HG03439 (cell line): ENCODE measurements at regions not wholly inside any gene's neighbourhood (a gene's known extent, or its start where the extent isn't known, plus 50 kb on each side); places are given as distances from the start of the nearest gene placed in this dataset.
"Not testable (repeated sequence)": the region's sequence is repeated elsewhere in the genome, so short reads cannot be mapped to it uniquely, and the experiment has no call there.

Experiments
- ATAC-seq: cut with Tn5 transposase; IDR thresholded peaks from one replicate; pipeline ENCODE4 v1.9.1; 2021; ENCODE audit warnings: mild to moderate bottlenecking, moderate library complexity; ENCODE audit not compliant: unreplicated experiment

DNA sequence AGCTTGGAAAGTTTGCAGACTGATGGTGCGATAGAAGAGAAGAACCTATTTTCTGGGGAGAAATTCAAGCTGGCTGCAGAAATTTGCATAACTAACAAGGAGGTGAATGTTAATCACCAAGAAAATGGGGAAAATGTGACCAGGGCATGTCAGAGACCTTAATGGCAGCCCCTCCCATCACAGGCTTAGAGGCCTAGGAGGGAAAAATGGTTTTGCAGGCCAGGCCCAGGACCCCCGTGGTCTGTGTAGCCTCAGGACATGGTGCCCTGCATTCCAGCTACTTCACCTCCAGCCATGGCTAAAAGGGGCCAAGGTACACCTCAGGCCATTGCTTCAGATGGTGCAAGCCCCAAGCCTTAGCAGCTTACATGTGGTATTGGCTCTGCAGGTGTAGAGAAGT lies 207.1 kb upstream of the CXorf66 start:
- ATAC-seq: no peak

DNA sequence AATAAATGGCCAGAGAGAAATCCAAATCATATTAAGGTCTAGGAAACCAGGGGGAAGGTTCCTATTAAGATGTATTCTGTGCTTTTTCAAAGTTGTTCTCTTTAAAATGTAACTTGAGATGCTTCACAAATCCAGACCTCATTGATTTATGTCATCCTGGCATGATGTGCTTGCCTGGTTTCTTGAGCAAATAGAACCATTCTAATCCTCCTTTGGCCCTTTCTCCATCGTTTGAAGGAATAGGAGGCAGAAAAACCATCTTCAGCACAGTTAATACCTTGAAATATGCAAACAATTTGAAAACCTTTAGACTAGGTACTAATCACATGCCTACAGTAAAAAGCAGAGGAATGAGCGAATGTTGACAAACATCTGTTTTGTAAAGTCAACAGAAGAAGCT lies 202.2 kb upstream of the CXorf66 start:
- ATAC-seq: no peak

DNA sequence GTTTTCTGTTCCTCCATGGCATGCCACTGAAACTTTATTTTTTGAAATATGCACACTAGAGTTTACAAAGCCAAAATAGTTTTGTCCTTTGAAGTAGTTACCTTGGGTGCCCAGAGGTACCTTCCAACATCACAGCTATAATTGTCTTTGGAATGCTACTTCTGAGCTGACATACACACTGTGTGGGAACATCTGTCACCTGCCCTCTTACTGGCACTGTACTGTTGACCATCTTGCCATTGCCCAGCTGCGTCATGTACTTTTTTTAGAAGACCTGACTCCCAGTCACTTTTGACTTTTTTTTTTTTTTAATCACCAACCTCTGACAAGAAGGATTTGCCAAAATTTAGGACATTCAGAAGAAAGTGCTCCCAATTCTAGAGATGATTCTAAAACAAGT lies 200.5 kb upstream of the CXorf66 start:
- no peak for ATAC-seq

DNA sequence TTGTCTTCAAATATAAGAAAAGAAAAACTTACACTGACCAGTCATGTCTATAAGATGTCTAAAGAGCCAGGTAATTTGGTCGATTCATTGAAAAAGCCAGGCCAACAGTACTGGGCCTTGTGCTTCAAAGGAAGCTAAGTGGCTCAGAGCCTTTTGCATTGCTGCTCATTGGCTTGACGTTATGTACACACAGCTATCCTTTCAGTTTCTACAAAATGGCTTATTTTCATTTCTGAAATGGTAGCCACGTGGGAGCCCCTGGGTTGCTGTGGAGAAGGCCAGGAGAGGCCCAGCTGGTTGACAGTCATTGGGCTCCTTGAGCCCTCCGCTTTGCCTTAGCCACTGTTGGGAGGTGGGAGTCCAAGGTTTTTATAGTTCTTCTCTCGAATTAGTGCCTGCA lies 199.1 kb upstream of the CXorf66 start:
- no peak for ATAC-seq

DNA sequence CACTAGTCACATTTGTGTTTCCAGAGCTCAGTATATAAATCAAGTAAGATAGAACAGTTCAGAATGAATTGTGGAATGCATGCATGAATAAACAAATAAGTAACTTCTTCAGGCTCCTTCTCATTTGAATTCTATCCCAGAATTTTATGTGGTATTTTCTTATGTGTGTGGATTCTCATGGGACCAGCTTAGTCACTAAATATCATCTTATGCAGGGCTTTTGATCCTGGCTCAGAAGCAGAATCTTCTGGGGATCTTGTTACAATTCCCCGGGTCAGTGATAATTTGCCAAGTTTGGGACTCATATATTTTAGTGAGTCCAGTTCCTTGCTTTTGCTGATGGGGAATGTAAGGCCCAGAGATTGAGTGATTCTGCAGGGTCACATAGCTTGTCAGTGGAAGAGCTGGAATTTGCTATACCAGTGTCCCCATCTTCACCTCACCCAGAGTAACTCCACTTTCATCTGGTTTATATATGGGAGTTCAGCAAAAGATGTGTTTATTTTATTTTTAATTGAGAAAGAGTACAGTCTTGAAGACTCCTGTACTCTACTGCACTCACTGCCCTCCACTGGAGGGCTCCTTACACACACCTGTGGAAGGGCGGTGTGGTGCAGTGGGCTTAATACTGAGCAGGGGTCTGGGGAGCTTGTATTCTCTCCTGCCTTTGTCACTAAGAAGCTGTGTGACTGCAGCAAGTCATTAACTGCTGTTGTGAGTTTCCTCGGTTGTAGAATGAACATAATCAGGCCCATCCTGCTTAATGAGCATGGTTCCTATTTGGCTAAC lies 198.2 kb upstream of the CXorf66 start:
- ATAC-seq: no peak

DNA sequence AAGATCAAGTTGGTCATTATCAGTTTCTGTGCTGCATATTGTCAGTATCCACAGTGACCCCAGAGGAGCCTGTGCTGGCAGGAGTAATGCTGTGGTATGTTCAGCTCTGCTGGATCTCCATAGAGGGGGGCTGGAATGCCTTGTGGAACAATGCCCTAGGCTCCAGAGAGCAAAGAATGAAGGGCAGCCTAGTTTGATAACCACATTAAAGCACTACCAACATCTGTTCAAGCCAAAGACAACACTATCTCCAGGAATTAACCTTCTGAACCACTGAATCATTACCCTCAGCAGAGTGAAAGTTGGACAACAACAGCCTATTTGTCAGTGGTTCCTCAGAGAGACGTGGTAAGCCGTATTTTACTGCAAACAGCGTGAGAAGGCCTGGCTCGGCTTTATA lies 192.3 kb upstream of the CXorf66 start:
- ATAC-seq: no peak

GRCh38 chrX:140157143-140157542 lies 191.8 kb upstream of the CXorf66 start:
- ATAC-seq: no peak

DNA sequence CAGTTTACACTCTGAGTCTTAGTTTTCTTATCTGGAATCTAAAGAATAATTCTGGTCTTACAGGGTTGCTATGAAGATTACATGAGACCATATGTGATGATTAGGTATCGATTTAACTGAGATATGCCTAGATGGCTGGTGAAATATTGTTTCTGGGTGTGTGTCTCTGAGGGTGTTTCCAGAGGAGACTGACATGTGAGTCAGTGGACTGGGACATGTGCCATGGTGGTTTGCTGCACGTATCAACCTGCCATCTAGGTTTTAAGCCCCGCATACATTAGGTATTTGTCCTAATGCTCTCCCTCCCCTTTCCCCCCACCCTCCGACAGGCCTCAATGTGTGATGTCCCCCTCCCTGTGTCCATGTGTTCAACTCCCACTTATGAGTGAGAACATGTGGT lies 186.0 kb upstream of the CXorf66 start:
- ATAC-seq: no peak

DNA sequence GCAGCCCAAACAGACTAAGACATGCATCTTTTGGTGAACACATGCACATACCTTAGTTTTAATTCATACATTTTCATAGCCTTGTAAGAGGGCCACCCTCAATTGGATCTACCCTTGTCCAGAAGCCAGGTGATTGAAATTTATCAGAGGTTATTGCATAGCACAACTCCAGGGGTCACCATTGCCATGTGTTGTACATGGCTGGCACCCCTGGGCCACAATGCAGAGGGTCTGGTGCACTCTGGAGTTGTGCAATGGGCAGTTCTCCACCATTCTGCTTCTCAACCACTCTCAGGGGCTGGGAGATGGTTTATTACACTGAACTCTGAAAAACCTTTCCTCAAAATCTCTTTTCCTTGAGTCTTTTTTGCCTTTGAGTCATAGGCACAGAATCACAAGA lies 184.4 kb upstream of the CXorf66 start:
- no peak for ATAC-seq

DNA sequence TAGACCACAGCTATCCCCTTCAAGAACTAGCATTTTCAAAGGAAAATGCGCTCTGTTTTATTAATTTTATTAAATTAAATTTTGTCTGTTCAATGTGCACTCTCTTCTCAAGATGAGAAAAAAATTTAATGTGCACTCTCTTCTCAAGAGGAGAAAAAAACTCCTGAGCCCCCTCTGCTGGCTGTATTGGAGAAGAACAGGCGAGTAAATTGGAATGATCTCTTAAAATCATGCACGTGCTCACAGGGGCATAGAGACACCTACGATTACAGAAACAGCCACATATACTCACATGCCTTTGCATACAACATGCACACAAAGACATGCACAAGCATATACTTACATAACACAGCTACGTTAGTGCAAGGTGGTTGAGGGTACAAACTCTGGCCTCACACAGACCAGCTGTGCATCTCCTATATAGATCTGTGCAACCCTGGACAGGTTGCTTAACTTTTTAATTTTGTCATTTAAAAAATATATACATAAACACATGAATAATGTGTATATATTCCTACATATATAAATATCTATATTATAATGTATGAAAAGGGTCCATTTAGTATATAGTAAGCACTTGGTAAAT lies 176.2 kb upstream of the CXorf66 start:
- no peak for ATAC-seq

DNA sequence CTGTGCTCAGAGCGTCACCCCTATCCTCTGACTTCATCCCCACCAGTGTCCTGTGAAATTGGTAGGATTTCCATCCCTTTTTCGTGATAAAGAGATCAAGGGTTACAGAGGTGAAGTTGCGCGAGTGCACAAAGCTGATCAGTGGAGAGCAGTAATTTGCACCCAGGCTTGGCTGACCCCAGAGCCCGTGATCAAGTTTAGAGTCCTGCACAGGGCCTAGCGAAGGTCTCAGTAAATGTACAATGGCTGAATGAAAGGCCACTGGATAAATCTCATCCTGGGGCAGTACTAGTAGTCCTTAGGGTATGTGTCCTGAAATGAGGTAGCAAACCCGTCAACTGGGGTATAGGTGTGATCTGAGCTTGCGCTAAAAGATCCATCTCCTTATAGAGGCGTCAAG lies 173.2 kb upstream of the CXorf66 start:
- not testable (repeated sequence) for ATAC-seq

DNA sequence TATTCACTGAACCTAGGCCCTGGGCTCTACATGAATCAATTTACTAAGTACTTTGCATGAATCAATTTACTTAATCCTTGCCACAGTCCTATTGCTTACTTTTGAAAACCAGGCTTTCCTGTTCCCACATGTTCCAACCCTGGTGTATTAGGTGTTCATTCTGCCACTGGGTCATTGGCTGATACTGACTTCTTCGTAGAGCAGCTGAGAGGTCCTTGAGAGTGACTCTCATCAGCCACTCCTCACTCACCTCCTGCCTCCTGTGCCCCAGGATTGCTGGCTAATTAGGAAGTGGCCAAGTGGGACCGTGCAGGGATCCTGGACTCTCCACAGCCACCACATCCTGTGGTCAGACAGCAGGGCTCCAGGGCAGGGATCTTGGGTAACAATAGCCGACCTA lies 172.7 kb upstream of the CXorf66 start:
- not testable (repeated sequence) for ATAC-seq

- no peak for ATAC-seq
Observed at GRCh38 chrX:140132937-140133336, 167.6 kb upstream of the CXorf66 start.

DNA sequence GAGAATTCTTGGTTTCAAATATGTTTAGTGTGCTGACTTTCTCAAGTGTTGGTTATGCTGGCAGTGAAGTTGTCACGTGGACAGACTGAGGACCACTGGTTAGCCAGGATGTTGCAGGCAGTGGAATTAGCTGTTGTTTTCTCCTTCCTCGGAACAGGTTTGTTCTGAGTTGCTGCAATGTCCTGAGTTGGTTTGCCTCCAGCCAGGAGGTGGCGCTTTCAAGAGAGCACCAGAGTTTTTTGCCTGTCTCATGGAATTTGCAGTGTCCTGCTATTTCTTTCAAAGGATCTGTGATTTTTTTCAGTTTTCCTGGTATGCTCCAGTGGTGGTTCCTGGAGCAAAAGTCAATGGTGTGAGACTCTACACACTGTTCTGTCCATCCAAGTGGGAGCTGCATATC lies 158.1 kb upstream of the CXorf66 start:
- ATAC-seq: no peak

DNA sequence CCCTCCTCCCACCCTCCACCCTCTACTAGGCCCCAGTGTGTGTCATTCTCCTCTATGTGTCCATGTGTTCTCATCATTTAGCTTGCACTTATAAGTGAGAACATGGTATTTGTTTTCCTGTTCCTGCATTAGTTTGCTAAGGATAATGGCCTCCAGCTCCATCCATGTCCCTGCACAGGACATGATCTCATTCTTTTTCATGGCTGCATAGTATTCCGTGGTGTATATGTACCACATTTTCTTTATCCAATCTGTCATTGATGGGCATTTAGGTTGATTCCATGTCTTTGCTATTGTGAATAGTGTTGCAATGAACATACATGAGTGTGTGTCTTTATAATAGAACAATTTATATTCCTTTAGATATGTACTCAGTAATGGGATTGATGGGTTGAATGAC lies 148.7 kb upstream of the CXorf66 start:
- not testable (repeated sequence) for ATAC-seq

DNA sequence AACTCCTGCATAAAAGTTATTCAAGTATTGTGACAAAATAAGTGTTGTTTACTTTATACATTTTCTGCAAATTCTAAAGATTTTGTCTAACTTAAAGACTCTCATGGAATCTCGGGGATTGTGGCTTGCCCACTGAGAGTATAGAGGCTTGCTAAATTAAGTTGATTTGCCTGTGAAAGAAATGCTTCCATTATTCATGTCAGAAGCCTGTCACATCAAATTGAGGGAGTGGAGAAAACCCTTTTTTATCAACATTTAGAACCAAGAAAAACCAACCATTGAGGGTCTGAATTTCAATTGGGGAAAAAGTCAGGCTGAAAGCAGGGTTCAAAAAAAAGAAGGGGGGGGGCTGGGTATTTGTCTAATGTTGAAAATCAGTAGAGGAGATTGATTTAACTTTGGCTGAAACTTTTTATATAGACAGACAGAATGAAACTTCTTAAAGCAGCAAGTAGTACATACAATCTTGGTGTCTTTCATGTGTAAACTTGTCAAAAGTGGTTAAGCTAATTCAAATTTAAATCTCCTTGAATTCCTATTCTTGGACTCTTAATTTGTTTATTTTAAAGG lies 144.8 kb upstream of the CXorf66 start:
- no peak for ATAC-seq

DNA sequence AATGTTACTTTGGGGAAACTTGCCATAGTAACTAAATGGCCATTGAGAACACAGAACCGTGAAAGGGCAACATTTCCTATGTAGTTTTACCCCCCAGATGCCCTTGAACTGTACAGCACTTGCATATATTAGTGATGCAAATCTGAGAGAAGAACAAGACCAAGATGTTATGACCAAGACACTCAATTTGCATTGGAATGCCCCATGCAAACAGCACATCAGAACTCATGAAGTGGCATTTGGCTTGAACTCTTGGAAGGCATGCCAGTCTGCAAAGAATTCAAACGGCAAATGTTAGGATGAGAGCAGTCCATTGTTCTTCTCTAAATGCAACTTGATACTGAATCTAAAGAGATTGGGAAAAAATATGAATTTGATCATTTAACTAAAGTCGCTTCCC lies 139.4 kb upstream of the CXorf66 start:
- no peak for ATAC-seq

DNA sequence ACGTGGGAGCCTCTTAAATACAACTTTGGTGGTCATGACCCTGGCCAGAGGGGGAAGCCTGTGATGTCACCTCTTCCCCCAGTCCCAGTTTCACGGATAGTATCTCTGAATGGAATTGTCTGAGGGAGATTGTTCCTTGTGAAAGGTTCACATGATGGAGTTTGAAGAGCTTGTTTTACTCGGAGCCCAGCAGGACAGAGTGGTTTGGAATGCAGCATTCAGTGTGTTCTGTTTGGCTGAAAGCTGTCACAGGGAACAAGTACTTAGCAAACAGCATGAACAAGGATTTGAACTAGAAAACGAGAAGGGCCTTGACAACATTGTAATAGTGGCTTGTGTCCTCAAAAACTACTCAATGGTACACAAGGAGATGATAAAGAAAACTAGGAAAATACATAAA lies 133.9 kb upstream of the CXorf66 start:
- no peak for ATAC-seq

DNA sequence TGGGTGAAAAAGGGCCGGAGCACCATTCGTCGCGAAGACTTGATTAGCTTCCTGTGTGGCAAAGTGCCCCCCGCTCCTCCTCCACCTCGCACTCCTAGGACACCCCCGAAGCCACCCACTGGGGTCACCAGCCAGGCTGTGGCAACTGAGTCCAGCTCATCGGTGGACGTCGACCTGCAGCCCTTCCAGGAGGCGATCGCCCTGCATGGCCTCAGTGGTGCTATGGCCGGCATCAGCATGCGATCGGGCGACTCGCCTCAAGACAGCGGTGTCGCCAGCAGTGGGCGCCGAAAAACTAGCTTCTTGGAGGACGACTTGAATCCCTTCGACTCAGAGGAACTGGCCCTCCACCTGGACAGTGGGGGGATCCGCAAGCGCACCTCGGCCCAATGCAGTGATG lies 126.8 kb upstream of the CXorf66 start:
- no peak for ATAC-seq

DNA sequence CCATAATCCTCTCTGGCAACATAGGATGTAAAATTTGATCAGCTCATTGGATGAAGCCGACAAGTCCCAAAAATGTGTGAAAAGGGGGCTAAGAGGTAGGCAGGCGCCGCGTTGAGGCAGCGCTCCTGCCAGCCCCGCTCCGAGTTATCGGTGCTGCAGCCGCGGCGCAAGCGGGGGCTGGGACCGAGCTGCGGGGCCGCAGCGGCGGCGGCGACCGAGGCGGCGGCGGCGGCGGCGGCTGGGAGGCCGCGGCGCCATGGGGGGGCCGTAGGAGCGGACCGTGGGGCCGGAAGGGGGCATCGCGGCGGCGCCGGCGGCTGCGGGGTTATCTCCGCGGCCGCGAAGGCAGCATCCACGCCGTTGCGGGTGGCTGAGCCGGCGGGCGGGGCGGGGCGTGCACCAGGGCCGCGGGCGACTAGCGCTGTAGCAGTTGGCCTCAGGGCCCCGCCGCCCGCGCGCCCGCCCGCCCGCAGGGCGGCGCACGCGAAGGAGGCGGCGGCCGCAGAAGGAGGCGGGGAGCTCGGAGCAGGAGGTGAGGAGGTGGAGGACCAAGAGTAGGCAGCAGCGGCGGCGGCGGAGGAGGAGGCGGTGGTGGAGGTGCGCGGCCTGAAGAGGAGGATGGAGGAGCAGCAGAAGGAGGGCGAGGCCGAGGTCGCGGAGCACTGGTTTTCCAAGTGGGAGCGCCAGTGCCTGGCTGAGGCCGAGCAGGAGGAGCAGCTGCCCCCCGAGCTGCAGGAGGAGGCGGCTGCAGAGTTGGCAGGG lies 126.0 kb upstream of the CXorf66 start:
- ATAC-seq: no peak

GRCh38 chrX:140090800-140091124 lies 125.4 kb upstream of the CXorf66 start:
- no peak for ATAC-seq

- ATAC-seq: no peak
Observed at GRCh38 chrX:140088438-140088837, 123.1 kb upstream of the CXorf66 start.
